ENCODE measurements at regions not wholly inside any gene's neighbourhood (a gene's known extent, or its start where the extent isn't known, plus 50 kb on each side); places are given as distances from the start of the nearest gene placed in this dataset.

DNA sequence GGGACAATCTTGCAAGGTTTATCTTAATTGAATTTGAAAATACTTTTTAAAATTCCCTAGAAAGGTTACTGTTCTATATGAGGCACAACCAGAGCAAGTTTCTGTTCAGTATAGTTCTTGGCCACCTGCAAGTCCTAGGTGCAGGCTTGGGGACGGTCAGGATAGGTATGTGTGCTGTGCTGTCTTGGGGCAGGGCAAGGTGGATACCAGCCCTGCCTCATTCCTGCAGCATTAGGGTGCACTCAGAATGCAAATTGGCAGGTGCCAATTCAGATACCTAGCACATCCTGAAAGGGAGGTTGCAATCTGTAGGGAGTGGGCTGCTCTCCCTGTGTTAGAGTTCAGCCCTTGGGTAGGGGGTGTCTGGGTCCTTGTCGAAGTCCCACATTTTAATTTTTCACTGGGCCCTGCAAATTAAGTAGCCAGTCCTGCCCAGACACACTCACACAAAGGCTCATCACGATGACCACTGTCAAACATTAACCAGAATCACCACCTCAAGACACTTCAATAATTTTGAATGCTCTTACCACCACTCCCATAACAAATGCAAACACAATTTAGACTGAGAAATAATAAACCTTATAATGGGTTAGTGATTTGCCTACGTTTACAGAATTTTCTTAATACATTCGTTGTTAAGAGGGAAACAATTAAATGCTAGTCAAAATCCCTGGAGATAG, 838.0 kb upstream of the NR2F2 start:
- Histone ChIP-seq H3K36me3 (replicated peaks; ENCODE audit: low read depth, low read length) (no peaks in the 10 kb centered on the region), H4K20me1 (ENCODE audit: insufficient read depth, low read length) (no peaks in the 10 kb centered on the region), H2AFZ (ENCODE audit: low read depth, low read length) (no peak overlapping the region), H3K4me2 (ENCODE audit: low read length) (no peak overlapping the region), H3K4me1 (ENCODE audit: low read length) (no peaks in the 10 kb centered on the region), H3K27ac (ENCODE audit: low read length) (no peak overlapping the region), H3K27me3 (ENCODE audit: low read depth, low read length) (no peaks in the 10 kb centered on the region), H3K9ac (ENCODE audit: low read length) (no peak overlapping the region), H3K4me3 (ENCODE audit: low read length) (no peak overlapping the region), H3K79me2 (ENCODE audit: low read length) (no peaks in the 10 kb centered on the region), H3K9me3 (ENCODE audit: insufficient read depth, low read length) (no peaks in the 10 kb centered on the region)
- TF ChIP-seq, protein P1, sequence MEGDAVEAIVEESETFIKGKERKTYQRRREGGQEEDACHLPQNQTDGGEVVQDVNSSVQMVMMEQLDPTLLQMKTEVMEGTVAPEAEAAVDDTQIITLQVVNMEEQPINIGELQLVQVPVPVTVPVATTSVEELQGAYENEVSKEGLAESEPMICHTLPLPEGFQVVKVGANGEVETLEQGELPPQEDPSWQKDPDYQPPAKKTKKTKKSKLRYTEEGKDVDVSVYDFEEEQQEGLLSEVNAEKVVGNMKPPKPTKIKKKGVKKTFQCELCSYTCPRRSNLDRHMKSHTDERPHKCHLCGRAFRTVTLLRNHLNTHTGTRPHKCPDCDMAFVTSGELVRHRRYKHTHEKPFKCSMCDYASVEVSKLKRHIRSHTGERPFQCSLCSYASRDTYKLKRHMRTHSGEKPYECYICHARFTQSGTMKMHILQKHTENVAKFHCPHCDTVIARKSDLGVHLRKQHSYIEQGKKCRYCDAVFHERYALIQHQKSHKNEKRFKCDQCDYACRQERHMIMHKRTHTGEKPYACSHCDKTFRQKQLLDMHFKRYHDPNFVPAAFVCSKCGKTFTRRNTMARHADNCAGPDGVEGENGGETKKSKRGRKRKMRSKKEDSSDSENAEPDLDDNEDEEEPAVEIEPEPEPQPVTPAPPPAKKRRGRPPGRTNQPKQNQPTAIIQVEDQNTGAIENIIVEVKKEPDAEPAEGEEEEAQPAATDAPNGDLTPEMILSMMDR (IDR thresholded peaks at IDR 0.05; ENCODE audit: low read depth, low read length), result no peak
- TF ChIP-seq EZH2phosphoT487 (IDR thresholded peaks at IDR 0.05; ENCODE audit: low read depth), result no peak

DNA sequence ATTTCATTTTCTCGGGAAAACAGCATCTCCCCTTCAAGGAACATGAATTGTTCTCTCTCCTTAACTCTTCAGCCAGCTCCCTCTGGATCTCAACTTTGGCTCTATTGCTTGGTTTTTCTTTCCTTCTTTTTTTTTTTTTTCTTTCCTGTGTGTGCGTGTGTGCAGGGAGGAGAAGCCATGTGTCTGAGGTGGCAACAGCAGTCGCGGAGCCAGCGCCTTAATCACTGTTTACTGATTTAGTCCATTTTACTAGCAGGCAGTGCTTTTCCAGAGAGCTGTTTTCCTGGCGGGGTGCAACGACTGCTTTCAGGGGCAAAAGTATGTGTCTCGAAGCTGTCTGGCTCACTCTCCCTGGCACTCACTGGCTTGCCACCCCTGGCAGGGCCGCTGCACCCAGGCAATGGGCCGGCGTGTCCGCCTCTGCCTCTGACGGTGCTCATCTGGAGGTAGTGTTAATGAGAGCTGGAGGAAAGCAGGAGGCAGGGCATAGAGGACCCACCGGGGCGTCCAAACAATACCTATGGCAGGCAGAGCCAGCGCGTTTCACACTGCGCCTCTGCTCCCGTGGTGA, 835.4 kb upstream of the NR2F2 start:
- no peaks in the 10 kb centered on the region for H3K4me1 ChIP-seq (ENCODE audit: low read length)
- H3K9me3 ChIP-seq (ENCODE audit: insufficient read depth, low read length), result no peaks in the 10 kb centered on the region
- no peak overlapping the region for H3K9ac ChIP-seq (ENCODE audit: low read length)
- H4K20me1 ChIP-seq (ENCODE audit: insufficient read depth, low read length), result no peaks in the 10 kb centered on the region
- H3K4me3 ChIP-seq (ENCODE audit: low read length), result no peak overlapping the region
- no peak for TF ChIP-seq EZH2phosphoT487 (IDR thresholded peaks at IDR 0.05; ENCODE audit: low read depth)
- TF ChIP-seq, protein P1 (IDR thresholded peaks at IDR 0.05; ENCODE audit: low read depth, low read length), result no peak
- H2AFZ ChIP-seq (ENCODE audit: low read depth, low read length), result no peak overlapping the region
- no peak overlapping the region for H3K27ac ChIP-seq (ENCODE audit: low read length)
- H3K4me2 ChIP-seq (ENCODE audit: low read length), result no peak overlapping the region
- H3K79me2 ChIP-seq (ENCODE audit: low read length), result no peaks in the 10 kb centered on the region
- no peaks in the 10 kb centered on the region for H3K27me3 ChIP-seq (ENCODE audit: low read depth, low read length)
- no peaks in the 10 kb centered on the region for H3K36me3 ChIP-seq (replicated peaks; ENCODE audit: low read depth, low read length)

GRCh38 chr15:95497634-95498033, 832.9 kb upstream of the NR2F2 start:
- Histone ChIP-seq H2AFZ (ENCODE audit: low read depth, low read length) (no peak overlapping the region), H3K36me3 (replicated peaks; ENCODE audit: low read depth, low read length) (no peaks in the 10 kb centered on the region), H3K4me1 (ENCODE audit: low read length) (no peaks in the 10 kb centered on the region), H3K27ac (ENCODE audit: low read length) (no peak overlapping the region), H3K9ac (ENCODE audit: low read length) (no peak overlapping the region), H3K4me2 (ENCODE audit: low read length) (no peak overlapping the region), H3K4me3 (ENCODE audit: low read length) (no peak overlapping the region), H3K9me3 (ENCODE audit: insufficient read depth, low read length) (no peaks in the 10 kb centered on the region), H3K27me3 (ENCODE audit: low read depth, low read length) (no peaks in the 10 kb centered on the region), H4K20me1 (ENCODE audit: insufficient read depth, low read length) (no peaks in the 10 kb centered on the region), H3K79me2 (ENCODE audit: low read length) (no peaks in the 10 kb centered on the region)
- TF ChIP-seq EZH2phosphoT487 (IDR thresholded peaks at IDR 0.05; ENCODE audit: low read depth), result no peak
- TF ChIP-seq, protein P1 (IDR thresholded peaks at IDR 0.05; ENCODE audit: low read depth, low read length), result no peak

- H4K20me1 ChIP-seq (ENCODE audit: insufficient read depth, low read length), result no peaks in the 10 kb centered on the region
- no peak overlapping the region for H3K4me3 ChIP-seq (ENCODE audit: low read length)
- H2AFZ ChIP-seq (ENCODE audit: low read depth, low read length), result no peak overlapping the region
- no peaks in the 10 kb centered on the region for H3K79me2 ChIP-seq (ENCODE audit: low read length)
- H3K4me1 ChIP-seq (ENCODE audit: low read length), result no peaks in the 10 kb centered on the region
- no peak overlapping the region for H3K4me2 ChIP-seq (ENCODE audit: low read length)
- no peak overlapping the region for H3K27ac ChIP-seq (ENCODE audit: low read length)
- H3K27me3 ChIP-seq (ENCODE audit: low read depth, low read length), result no peaks in the 10 kb centered on the region
- no peak overlapping the region for H3K9ac ChIP-seq (ENCODE audit: low read length)
- H3K9me3 ChIP-seq (ENCODE audit: insufficient read depth, low read length), result no peaks in the 10 kb centered on the region
- H3K36me3 ChIP-seq (replicated peaks; ENCODE audit: low read depth, low read length), result no peaks in the 10 kb centered on the region
- TF ChIP-seq, protein P1 (IDR thresholded peaks at IDR 0.05; ENCODE audit: low read depth, low read length), result no peak
- TF ChIP-seq EZH2phosphoT487 (IDR thresholded peaks at IDR 0.05; ENCODE audit: low read depth), result no peak
Measured at GRCh38 chr15:95498961-95499360, 831.5 kb upstream of the NR2F2 start.

Data from OCI-LY3 (cell line).